ENCODE measurements at regions not wholly inside any gene's neighbourhood (a gene's known extent, or its start where the extent isn't known, plus 50 kb on each side); places are given as distances from the start of the nearest gene placed in this dataset.

GRCh38 chr5:18749763-18750162 is 1115.5 kb downstream of the TAF11L14 start:
- no peak for TF ChIP-seq CTCF (IDR thresholded peaks at IDR 0.05)
- no peak for TF ChIP-seq EP300 (IDR thresholded peaks at IDR 0.05)
